ENCODE measurements at regions not wholly inside any gene's neighbourhood (a gene's known extent, or its start where the extent isn't known, plus 50 kb on each side); places are given as distances from the start of the nearest gene placed in this dataset.

DNA sequence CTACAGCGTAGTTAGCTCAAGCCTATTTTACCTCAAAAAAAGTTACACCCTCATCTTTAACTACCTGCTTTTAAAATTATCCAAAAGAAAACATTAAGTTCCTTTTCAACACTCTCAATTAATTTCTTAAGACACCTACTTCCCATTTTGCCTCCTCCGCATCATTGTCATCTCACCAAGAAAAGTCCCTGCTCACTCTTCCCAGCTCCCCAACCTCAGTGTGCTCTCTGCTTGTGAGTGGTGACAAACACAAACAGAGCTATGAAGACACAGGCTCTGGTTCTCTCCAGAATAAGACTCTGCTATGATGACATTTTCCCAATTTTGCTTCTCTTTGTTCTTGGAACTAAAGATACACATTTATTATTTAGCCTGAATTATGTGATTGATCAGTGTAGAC, 385.1 kb upstream of the HTR2A start:
- CTCF ChIA-PET = no interaction called here
- H3K4me1 ChIP-seq (replicated peaks; ENCODE audit: insufficient read depth) = no peaks in the 10 kb centered on the region
- H3K27me3 ChIP-seq (ENCODE audit: insufficient read depth, low read depth) = no peaks in the 10 kb centered on the region
- H3F3A ChIP-seq (ENCODE audit: insufficient read depth, low read depth) = no peaks in the 10 kb centered on the region
- intact Hi-C loops (cut with micrococcal nuclease; ENCODE audit: unreplicated experiment) = no loop called here
- H3K9me2 ChIP-seq (ENCODE audit: insufficient read depth) = no peaks in the 10 kb centered on the region; the same call in 1 of the 2 replicates
- no peak for DNase-seq
- H3K36me3 ChIP-seq (ENCODE audit: low read depth) = no peaks in the 10 kb centered on the region
- no peaks in the 10 kb centered on the region for H3K9me3 ChIP-seq (ENCODE audit: insufficient read depth, low read depth)
- TF ChIP-seq, protein P1, sequence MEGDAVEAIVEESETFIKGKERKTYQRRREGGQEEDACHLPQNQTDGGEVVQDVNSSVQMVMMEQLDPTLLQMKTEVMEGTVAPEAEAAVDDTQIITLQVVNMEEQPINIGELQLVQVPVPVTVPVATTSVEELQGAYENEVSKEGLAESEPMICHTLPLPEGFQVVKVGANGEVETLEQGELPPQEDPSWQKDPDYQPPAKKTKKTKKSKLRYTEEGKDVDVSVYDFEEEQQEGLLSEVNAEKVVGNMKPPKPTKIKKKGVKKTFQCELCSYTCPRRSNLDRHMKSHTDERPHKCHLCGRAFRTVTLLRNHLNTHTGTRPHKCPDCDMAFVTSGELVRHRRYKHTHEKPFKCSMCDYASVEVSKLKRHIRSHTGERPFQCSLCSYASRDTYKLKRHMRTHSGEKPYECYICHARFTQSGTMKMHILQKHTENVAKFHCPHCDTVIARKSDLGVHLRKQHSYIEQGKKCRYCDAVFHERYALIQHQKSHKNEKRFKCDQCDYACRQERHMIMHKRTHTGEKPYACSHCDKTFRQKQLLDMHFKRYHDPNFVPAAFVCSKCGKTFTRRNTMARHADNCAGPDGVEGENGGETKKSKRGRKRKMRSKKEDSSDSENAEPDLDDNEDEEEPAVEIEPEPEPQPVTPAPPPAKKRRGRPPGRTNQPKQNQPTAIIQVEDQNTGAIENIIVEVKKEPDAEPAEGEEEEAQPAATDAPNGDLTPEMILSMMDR (conservative IDR thresholded peaks at IDR 0.05) = no peak
- no peak for TF ChIP-seq EZH2 (IDR thresholded peaks at IDR 0.05; ENCODE audit: low read depth)
- no peak overlapping the region for H3K27ac ChIP-seq
- POLR2A ChIA-PET (ENCODE audit: unreplicated experiment) = no interaction called here
- no peaks in the 10 kb centered on the region for H3K79me2 ChIP-seq (ENCODE audit: low read depth)
- H4K20me1 ChIP-seq (ENCODE audit: insufficient read depth) = no peaks in the 10 kb centered on the region
- no peak overlapping the region for H3K4me3 ChIP-seq
- no TSS peak for BruUV-seq (replicated peaks)
- H2AFZ ChIP-seq = no peak overlapping the region
- H3K4me2 ChIP-seq = no peak overlapping the region

DNA sequence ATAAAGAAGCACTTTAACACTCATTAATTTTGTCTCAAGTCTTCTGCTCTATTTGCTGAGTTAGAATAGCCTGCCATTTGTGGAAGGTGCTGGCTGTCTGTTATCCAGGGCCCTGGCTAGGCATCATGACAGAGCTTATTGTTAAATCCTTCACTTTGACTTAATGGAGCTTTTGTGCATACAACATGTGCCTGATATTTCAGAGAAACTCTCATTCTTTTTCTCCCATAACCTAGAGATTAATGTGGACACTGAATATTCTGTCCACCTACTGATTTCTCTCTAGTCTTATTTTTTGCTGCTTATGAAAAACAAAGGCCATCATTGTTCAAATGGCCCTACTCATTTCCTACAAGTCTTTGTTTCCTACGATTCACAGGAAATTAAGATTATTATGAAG, 383.1 kb upstream of the HTR2A start:
- no peak overlapping the region for H2AFZ ChIP-seq
- BruUV-seq (replicated peaks) = no TSS peak
- no peaks in the 10 kb centered on the region for H3K27me3 ChIP-seq (ENCODE audit: insufficient read depth, low read depth)
- no peaks in the 10 kb centered on the region for H4K20me1 ChIP-seq (ENCODE audit: insufficient read depth)
- ChIA-PET CTCF (no interaction called here), POLR2A (ENCODE audit: unreplicated experiment) (no interaction called here)
- no peaks in the 10 kb centered on the region; the same call in 1 of the 2 replicates for H3K9me2 ChIP-seq (ENCODE audit: insufficient read depth)
- TF ChIP-seq, protein P1 (conservative IDR thresholded peaks at IDR 0.05) = no peak
- no peak for TF ChIP-seq EZH2 (IDR thresholded peaks at IDR 0.05; ENCODE audit: low read depth)
- H3K36me3 ChIP-seq (ENCODE audit: low read depth) = no peaks in the 10 kb centered on the region
- H3K27ac ChIP-seq = no peak overlapping the region
- H3K9me3 ChIP-seq (ENCODE audit: insufficient read depth, low read depth) = no peaks in the 10 kb centered on the region
- DNase-seq = no peak
- H3K4me2 ChIP-seq = no peak overlapping the region
- H3K4me1 ChIP-seq (replicated peaks; ENCODE audit: insufficient read depth) = no peaks in the 10 kb centered on the region
- H3K79me2 ChIP-seq (ENCODE audit: low read depth) = no peaks in the 10 kb centered on the region
- intact Hi-C loops (cut with micrococcal nuclease; ENCODE audit: unreplicated experiment) = no loop called here
- no peak overlapping the region for H3K4me3 ChIP-seq
- H3F3A ChIP-seq (ENCODE audit: insufficient read depth, low read depth) = no peaks in the 10 kb centered on the region

DNA sequence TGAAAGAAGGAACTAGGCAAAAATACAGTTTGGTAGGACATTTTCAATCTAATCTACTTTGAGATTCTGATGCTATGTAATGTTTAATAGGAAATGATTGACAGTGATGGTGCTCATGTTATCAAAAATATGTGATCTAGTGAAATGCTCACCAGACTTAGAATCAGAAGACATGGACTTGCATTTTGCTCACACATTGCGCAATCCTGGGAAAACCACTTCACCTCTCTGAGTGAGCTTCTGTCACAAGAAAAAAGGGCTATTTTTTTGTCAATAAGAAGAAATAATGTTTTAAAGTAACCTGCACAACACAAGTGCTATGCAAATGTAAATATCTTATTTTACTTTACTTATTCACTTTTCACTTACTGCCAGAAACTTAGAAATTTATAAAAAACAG, 380.9 kb upstream of the HTR2A start:
- Histone ChIP-seq H3K27me3 (ENCODE audit: insufficient read depth, low read depth) (no peaks in the 10 kb centered on the region), H3F3A (ENCODE audit: insufficient read depth, low read depth) (no peaks in the 10 kb centered on the region), H3K9me3 (ENCODE audit: insufficient read depth, low read depth) (no peaks in the 10 kb centered on the region), H3K9me2 (ENCODE audit: insufficient read depth) (no peaks in the 10 kb centered on the region; the same call in 1 of the 2 replicates), H3K79me2 (ENCODE audit: low read depth) (no peaks in the 10 kb centered on the region), H3K36me3 (ENCODE audit: low read depth) (no peaks in the 10 kb centered on the region), H2AFZ (no peak overlapping the region), H3K4me1 (replicated peaks; ENCODE audit: insufficient read depth) (no peaks in the 10 kb centered on the region), H3K4me2 (no peak overlapping the region), H3K4me3 (no peak overlapping the region), H3K27ac (no peak overlapping the region), H4K20me1 (ENCODE audit: insufficient read depth) (no peaks in the 10 kb centered on the region)
- CTCF ChIA-PET = no interaction called here
- POLR2A ChIA-PET (ENCODE audit: unreplicated experiment) = no interaction called here
- TF ChIP-seq EZH2 (IDR thresholded peaks at IDR 0.05; ENCODE audit: low read depth) = no peak
- TF ChIP-seq, protein P1 (conservative IDR thresholded peaks at IDR 0.05) = no peak
- DNase-seq = no peak
- no TSS peak for BruUV-seq (replicated peaks)
- intact Hi-C loops (cut with micrococcal nuclease; ENCODE audit: unreplicated experiment) = no loop called here

Data from PC-9 (cell line).